ENCODE measurements at regions not wholly inside any gene's neighbourhood (a gene's known extent, or its start where the extent isn't known, plus 50 kb on each side); places are given as distances from the start of the nearest gene placed in this dataset.

DNA sequence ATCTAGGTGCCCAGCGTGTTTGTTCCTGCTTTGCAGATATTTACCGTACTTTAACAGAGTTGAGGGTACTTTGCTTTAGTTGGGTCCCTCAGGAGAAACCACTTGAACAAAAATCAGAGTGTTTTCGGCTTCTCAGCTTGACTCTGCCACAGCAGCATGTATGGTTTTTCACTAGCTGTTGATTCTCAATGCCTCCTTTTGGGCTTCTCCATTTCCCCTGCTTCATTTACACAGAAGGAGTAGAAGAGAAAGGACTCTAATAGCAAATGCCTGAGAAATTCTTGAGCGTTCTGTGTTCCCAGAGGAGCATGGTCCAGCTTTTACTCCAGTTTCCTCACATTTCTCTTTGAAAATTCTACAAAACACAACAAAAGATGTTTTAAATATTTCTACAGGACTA lies 252.1 kb upstream of the CCDC179 start:
- no peak overlapping the region for H3K4me3 ChIP-seq (ENCODE audit: low read length)
- peaks cover 16% of the 10 kb centered on the region; the same call in 1 of the 2 replicates for H3K4me1 ChIP-seq (ENCODE audit: insufficient read depth, low read length)
- H3K9ac ChIP-seq (ENCODE audit: low read depth, low read length), result no peak overlapping the region; the same call in 1 of the 2 replicates
- H3K9me3 ChIP-seq (ENCODE audit: insufficient read depth, low read depth, low read length), result peaks cover 2% of the 10 kb centered on the region; the same call in 1 of the 2 replicates
- H3K27ac ChIP-seq (ENCODE audit: low read length), result no peak overlapping the region
- H3K27me3 ChIP-seq (ENCODE audit: insufficient read depth, low read length), result no peaks in the 10 kb centered on the region
- H3K36me3 ChIP-seq (ENCODE audit: insufficient read depth, low read depth, low read length), result no peaks in the 10 kb centered on the region

DNA sequence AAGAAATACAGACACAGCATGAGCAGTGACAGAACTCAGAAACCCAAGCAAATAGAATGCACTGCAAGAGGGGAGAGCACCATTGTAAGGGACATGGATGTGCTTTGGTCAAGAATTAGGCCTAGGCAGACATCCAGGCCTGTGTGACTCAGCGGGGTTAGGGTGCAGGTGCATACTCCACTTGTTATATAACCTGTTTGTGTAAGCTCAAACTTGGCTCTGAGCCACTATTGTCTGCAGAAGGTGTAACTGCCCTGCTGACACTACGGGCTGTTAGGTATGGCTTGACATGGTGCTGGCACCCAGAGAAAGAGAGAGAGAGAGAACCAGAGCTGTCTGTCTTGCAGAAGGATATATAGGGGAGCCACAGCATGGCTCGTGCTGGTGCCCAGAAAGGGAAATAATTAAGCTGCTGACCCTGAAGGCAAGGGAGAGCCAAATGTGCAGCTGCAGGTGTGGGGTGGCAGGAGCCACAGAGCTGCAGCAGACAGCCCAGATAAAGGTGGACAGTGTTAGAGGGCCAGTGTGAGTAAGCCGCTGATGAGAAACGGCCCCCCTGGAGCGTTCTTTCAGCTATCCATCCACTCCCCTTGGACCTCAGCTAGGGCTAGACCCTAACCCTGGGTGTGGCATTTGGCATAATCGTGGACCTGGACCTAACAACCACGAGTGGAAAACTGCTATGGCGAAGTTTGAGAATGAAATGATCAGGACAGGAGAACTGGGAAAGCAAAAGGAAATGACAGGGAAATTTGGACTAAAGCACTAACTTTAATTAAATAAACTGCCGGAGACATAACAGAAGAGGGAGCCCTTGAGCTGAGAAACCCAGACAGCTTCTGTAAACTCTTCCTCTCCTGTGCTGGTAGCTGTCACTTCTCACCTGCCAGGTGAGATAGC lies 253.0 kb upstream of the CCDC179 start:
- H3K27ac ChIP-seq (ENCODE audit: low read length), result no peak overlapping the region

DNA sequence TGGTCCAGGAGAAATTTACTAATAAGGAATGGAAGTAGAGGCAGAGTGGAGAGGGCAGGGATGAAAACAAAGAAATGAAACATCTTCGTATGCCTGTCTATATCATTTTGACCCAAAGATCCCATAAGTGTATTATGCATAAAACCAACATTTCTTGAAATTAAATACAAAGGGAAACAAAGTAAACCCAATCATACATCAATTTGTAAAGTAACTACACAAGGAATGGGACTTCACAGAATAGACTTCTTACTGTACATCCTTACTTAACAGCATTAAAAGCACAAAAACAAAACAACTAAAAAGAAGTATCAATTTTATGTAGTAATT lies 253.6 kb upstream of the CCDC179 start:
- H3K9ac ChIP-seq (ENCODE audit: low read depth, low read length), result no peak overlapping the region
- no peak overlapping the region for H3K4me3 ChIP-seq (ENCODE audit: low read length)
- no peaks in the 10 kb centered on the region for H3K36me3 ChIP-seq (ENCODE audit: insufficient read depth, low read depth, low read length)
- H3K9me3 ChIP-seq (ENCODE audit: insufficient read depth, low read depth, low read length), result peaks cover 10% of the 10 kb centered on the region
- H3K27me3 ChIP-seq (ENCODE audit: insufficient read depth, low read length), result no peaks in the 10 kb centered on the region
- H3K4me1 ChIP-seq (ENCODE audit: insufficient read depth, low read length), result peaks cover 16% of the 10 kb centered on the region; the same call in 1 of the 2 replicates
- H3K27ac ChIP-seq (ENCODE audit: low read length), result no peak overlapping the region

More for the DNA sequence above, 253.0 kb upstream of the CCDC179 start:
- Histone ChIP-seq H3K4me3 (ENCODE audit: low read length) (no peak overlapping the region), H3K4me1 (ENCODE audit: insufficient read depth, low read length) (peaks cover 16% of the 10 kb centered on the region; the same call in 1 of the 2 replicates), H3K27me3 (ENCODE audit: insufficient read depth, low read length) (no peaks in the 10 kb centered on the region), H3K9ac (ENCODE audit: low read depth, low read length) (no peak overlapping the region), H3K36me3 (ENCODE audit: insufficient read depth, low read depth, low read length) (no peaks in the 10 kb centered on the region), H3K9me3 (ENCODE audit: insufficient read depth, low read depth, low read length) (peaks cover 10% of the 10 kb centered on the region)

DNA sequence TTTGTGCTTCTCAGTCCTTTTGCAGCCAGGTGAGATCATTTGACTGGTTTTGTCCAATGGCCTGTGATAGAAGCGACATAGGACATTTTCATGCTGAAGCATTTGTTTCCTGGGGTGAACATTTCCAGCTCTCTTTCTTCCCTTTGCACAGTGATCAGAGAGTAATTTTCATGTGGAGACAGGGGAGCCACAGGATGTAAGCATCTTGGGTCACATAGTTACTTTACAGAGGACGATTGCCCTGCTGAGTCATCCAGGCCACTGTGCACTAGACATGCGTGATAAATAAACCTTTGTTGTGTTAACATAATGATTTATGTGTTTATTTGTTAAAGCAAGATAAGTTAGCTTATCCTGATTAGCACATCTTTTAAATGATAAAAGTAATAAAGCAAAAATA lies 263.5 kb upstream of the CCDC179 start:
- Histone ChIP-seq H3K27ac (ENCODE audit: low read length) (no peak overlapping the region), H3K4me3 (ENCODE audit: low read length) (no peak overlapping the region)

DNA sequence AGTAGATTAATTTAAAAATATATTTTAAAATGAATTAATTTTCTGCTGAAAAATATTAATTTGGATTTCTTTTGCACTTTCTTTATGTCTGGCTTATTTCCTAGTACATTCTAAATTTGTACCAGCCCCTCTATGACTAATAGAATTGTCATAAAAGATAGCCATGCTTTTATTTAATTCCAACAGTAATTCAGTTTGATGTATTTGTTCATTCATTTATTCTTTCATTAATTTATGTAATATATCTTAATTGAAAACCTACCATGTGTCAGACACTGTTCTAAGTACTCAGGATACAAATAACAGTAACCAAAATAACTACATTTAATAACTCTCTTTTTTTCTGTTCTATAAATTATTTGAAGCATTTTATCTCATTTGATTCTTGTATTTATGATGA lies 264.0 kb upstream of the CCDC179 start:
- no peaks in the 10 kb centered on the region for H3K27me3 ChIP-seq (ENCODE audit: insufficient read depth, low read length)
- H3K9me3 ChIP-seq (ENCODE audit: insufficient read depth, low read depth, low read length), result no peaks in the 10 kb centered on the region
- H3K27ac ChIP-seq (ENCODE audit: low read length), result no peak overlapping the region
- no peaks in the 10 kb centered on the region for H3K36me3 ChIP-seq (ENCODE audit: insufficient read depth, low read depth, low read length)
- no peak overlapping the region for H3K4me3 ChIP-seq (ENCODE audit: low read length)
- H3K9ac ChIP-seq (ENCODE audit: low read depth, low read length), result no peak overlapping the region
- H3K4me1 ChIP-seq (ENCODE audit: insufficient read depth, low read length), result no peaks in the 10 kb centered on the region

More for the DNA sequence above, 263.5 kb upstream of the CCDC179 start:
- no peak overlapping the region for H3K9ac ChIP-seq (ENCODE audit: low read depth, low read length)
- H3K9me3 ChIP-seq (ENCODE audit: insufficient read depth, low read depth, low read length), result no peaks in the 10 kb centered on the region
- no peaks in the 10 kb centered on the region for H3K27me3 ChIP-seq (ENCODE audit: insufficient read depth, low read length)
- H3K4me1 ChIP-seq (ENCODE audit: insufficient read depth, low read length), result no peaks in the 10 kb centered on the region
- no peaks in the 10 kb centered on the region for H3K36me3 ChIP-seq (ENCODE audit: insufficient read depth, low read depth, low read length)

DNA sequence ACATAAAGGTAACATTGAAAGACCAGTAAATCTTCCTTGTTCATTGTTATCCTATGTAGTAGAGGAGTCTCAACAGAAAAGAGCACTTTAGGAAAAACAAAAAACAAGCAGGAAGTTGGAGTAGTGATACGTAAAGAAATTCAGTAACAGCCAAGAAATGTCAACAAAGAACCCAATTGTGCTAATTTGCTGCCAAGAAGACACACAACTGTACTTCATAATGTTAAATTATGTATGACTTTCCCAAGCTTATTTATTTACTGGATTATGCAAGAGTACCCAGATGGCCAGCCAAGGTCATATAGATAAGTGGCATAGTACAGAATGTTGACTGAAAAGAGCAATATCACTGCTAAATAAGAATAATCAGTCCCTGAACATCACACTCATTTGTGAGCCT lies 264.7 kb upstream of the CCDC179 start:
- no peak overlapping the region for H3K9ac ChIP-seq (ENCODE audit: low read depth, low read length)
- no peak overlapping the region for H3K4me3 ChIP-seq (ENCODE audit: low read length)
- H3K36me3 ChIP-seq (ENCODE audit: insufficient read depth, low read depth, low read length), result no peaks in the 10 kb centered on the region
- no peak overlapping the region for H3K27ac ChIP-seq (ENCODE audit: low read length)
- H3K27me3 ChIP-seq (ENCODE audit: insufficient read depth, low read length), result no peaks in the 10 kb centered on the region
- no peaks in the 10 kb centered on the region for H3K4me1 ChIP-seq (ENCODE audit: insufficient read depth, low read length)
- H3K9me3 ChIP-seq (ENCODE audit: insufficient read depth, low read depth, low read length), result no peaks in the 10 kb centered on the region

DNA sequence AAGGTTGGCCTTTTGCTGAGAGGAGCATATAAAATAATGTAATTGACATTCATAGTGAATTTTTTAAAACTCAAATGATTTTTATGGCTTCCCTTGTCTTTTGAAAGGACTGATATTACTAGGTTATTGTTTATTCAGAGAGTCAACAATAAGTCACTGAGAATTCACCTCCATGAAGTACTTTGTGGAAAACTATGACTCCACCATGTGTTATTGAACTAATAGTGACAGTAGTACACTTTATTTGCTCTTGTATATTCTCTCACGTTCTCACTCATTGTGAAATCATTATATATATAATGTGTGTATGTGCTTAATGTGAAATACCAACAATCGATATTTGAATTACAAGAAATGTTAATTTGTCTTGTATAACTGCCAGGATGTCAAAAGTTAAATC lies 267.4 kb upstream of the CCDC179 start:
- H3K27me3 ChIP-seq (ENCODE audit: insufficient read depth, low read length), result no peaks in the 10 kb centered on the region
- H3K9ac ChIP-seq (ENCODE audit: low read depth, low read length), result no peak overlapping the region
- H3K36me3 ChIP-seq (ENCODE audit: insufficient read depth, low read depth, low read length), result no peaks in the 10 kb centered on the region
- H3K4me3 ChIP-seq (ENCODE audit: low read length), result no peak overlapping the region
- no peaks in the 10 kb centered on the region for H3K4me1 ChIP-seq (ENCODE audit: insufficient read depth, low read length)
- H3K27ac ChIP-seq (ENCODE audit: low read length), result no peak overlapping the region
- peaks cover 6% of the 10 kb centered on the region; the same call in 1 of the 2 replicates for H3K9me3 ChIP-seq (ENCODE audit: insufficient read depth, low read depth, low read length)

DNA sequence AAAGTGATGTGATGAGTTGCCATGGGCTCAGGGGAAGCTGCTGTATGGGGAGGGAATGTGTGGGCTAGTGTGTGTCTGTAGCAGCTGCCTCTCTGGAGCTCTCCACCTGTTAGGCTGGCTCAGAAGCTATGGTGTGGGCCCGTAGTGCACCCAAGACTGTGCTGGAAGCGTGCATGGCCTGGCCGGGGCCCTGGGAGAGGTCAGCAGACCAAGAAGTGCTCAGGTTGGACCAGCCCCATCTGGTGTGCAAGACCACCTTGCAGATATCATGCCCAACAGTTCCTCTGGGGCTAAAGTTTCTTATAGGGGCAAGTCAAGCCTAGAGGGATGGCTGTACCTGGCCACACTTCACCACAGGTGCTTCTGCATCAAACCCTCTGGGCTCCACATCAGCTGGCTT lies 274.4 kb upstream of the CCDC179 start:
- H3K36me3 ChIP-seq (ENCODE audit: insufficient read depth, low read depth, low read length), result no peaks in the 10 kb centered on the region
- H3K27ac ChIP-seq (ENCODE audit: low read length), result no peak overlapping the region
- no peak overlapping the region for H3K9ac ChIP-seq (ENCODE audit: low read depth, low read length)
- 0 out of 2 replicates have a peak, but pooled peaks cover 5% of the 10 kb centered on the region for H3K4me1 ChIP-seq (ENCODE audit: insufficient read depth, low read length)
- H3K9me3 ChIP-seq (ENCODE audit: insufficient read depth, low read depth, low read length), result peaks cover 6% of the 10 kb centered on the region; the same call in 1 of the 2 replicates
- H3K4me3 ChIP-seq (ENCODE audit: low read length), result no peak overlapping the region
- H3K27me3 ChIP-seq (ENCODE audit: insufficient read depth, low read length), result no peaks in the 10 kb centered on the region

DNA sequence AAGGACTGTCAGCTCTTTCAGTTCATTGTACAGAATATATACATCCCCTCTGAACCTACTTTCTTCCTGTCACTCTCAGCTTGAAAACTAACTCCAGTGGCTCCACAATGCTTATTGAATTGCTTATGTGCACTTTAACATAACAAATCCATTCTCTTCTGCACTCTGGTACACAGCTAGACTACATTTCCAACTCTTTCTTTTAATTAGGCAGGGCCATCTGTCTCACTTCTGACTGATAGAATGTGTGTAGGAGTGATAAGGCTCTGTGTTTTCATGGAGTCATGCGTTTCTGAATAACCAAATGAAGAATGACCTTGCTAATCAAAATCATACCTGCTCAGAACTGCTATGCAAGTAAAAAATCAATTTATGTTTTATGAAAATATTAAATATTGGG lies 278.5 kb upstream of the CCDC179 start:
- no peaks in the 10 kb centered on the region for H3K9me3 ChIP-seq (ENCODE audit: insufficient read depth, low read depth, low read length)

DNA sequence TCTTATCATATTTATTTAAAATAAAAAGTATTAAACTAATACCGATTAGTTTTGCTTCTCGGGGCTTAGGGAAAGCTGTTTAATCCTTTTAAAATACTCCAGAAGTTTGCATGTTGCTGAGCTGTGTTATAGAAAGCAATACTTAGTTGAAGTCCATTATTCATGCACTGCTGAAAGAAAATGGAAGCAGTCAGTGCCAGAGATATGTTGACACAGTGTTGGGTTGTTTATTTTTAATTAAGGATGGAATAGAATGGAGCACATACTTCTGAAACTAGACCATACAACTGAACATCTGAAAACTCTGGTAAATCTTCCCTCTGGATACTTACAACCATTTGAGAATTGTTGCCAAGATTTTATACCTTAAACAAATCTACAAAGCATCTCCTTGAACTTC lies 282.7 kb upstream of the CCDC179 start:
- Histone ChIP-seq H3K27ac (ENCODE audit: low read length) (no peak overlapping the region), H3K27me3 (ENCODE audit: insufficient read depth, low read length) (no peaks in the 10 kb centered on the region), H3K4me1 (ENCODE audit: insufficient read depth, low read length) (peaks cover 23% of the 10 kb centered on the region; the same call in 1 of the 2 replicates)

More for the DNA sequence above, 278.5 kb upstream of the CCDC179 start:
- no peak overlapping the region for H3K27ac ChIP-seq (ENCODE audit: low read length)
- H3K36me3 ChIP-seq (ENCODE audit: insufficient read depth, low read depth, low read length), result no peaks in the 10 kb centered on the region
- H3K4me3 ChIP-seq (ENCODE audit: low read length), result no peak overlapping the region
- H3K9ac ChIP-seq (ENCODE audit: low read depth, low read length), result no peak overlapping the region
- H3K4me1 ChIP-seq (ENCODE audit: insufficient read depth, low read length), result 0 out of 2 replicates have a peak, but pooled peaks cover 5% of the 10 kb centered on the region
- no peaks in the 10 kb centered on the region for H3K27me3 ChIP-seq (ENCODE audit: insufficient read depth, low read length)

DNA sequence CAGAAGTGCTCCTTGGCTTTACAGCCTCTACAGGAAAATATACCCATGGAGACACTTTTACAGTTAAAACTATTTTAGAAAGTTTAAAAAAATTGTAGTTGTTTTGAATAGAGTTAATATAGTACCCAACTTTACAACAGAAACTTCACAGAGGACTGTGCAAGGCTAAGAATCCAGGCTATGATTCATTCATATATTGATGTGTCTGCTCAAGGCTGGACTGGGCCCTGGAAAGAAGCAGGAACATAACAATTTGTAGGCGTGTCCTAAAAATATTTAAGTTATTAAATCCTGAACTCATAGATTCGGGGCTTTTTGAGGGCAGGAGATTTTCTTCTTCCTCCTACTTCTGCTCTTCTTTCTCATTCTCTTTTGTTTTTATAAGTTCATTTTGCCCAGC lies 291.5 kb upstream of the CCDC179 start:
- Histone ChIP-seq H3K9ac (ENCODE audit: low read depth, low read length) (no peak overlapping the region), H3K9me3 (ENCODE audit: insufficient read depth, low read depth, low read length) (no peaks in the 10 kb centered on the region), H3K27me3 (ENCODE audit: insufficient read depth, low read length) (no peaks in the 10 kb centered on the region), H3K36me3 (ENCODE audit: insufficient read depth, low read depth, low read length) (no peaks in the 10 kb centered on the region), H3K27ac (ENCODE audit: low read length) (no peak overlapping the region), H3K4me3 (ENCODE audit: low read length) (no peak overlapping the region), H3K4me1 (ENCODE audit: insufficient read depth, low read length) (no peaks in the 10 kb centered on the region)

More for the DNA sequence above, 282.7 kb upstream of the CCDC179 start:
- Histone ChIP-seq H3K9ac (ENCODE audit: low read depth, low read length) (no peak overlapping the region), H3K36me3 (ENCODE audit: insufficient read depth, low read depth, low read length) (no peaks in the 10 kb centered on the region), H3K4me3 (ENCODE audit: low read length) (no peak overlapping the region), H3K9me3 (ENCODE audit: insufficient read depth, low read depth, low read length) (no peaks in the 10 kb centered on the region)

DNA sequence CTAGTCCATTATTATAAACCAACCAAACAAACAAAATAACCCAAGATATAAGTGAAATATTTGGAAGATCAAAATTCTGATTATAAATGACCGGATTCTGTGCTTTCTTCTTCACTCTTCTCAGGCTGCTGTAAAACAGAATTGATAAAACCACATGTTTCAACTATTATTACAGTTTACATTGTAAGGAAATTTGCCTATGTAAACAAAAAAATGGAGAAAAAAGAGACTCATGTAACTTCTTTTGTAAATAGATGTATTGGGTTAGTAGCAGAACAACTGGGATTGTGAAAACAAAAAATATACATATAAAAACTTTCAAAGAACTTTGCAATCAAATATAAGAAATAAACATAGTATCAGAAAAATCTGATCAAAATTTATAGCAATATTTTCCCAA lies 295.2 kb upstream of the CCDC179 start:
- H3K27me3 ChIP-seq (ENCODE audit: insufficient read depth, low read length), result no peaks in the 10 kb centered on the region
- no peaks in the 10 kb centered on the region for H3K36me3 ChIP-seq (ENCODE audit: insufficient read depth, low read depth, low read length)

More for the DNA sequence above, 295.2 kb upstream of the CCDC179 start:
- Histone ChIP-seq H3K27ac (ENCODE audit: low read length) (no peak overlapping the region), H3K9me3 (ENCODE audit: insufficient read depth, low read depth, low read length) (no peaks in the 10 kb centered on the region), H3K9ac (ENCODE audit: low read depth, low read length) (no peak overlapping the region), H3K4me3 (ENCODE audit: low read length) (no peak overlapping the region), H3K4me1 (ENCODE audit: insufficient read depth, low read length) (no peaks in the 10 kb centered on the region)
